A673 (cell line): ENCODE measurements at regions not wholly inside any gene's neighbourhood (a gene's known extent, or its start where the extent isn't known, plus 50 kb on each side); places are given as distances from the start of the nearest gene placed in this dataset.

ENCODE experiments used
- EZH2 ChIP-seq: fragments of 200-600 bp; sonication (generic); IDR thresholded peaks from 2 replicates; pipeline ENCODE4 v1.6.1; 2017; ENCODE audit warnings: borderline replicate concordance, low read depth, mild to moderate bottlenecking, mixed read lengths, antibody characterized with exemption, low read length; ENCODE audit not compliant: poor library complexity, severe bottlenecking
- TF ChIP-seq, protein P1 (sequence below): fragments of 300-800, 200-600 bp; sonication (generic); conservative IDR thresholded peaks from 2 replicates; pipeline ENCODE4 v1.5.1; 2017; ENCODE audit warnings: low read depth, mild to moderate bottlenecking, antibody characterized with exemption, low read length, moderate library complexity, mixed read lengths

DNA sequence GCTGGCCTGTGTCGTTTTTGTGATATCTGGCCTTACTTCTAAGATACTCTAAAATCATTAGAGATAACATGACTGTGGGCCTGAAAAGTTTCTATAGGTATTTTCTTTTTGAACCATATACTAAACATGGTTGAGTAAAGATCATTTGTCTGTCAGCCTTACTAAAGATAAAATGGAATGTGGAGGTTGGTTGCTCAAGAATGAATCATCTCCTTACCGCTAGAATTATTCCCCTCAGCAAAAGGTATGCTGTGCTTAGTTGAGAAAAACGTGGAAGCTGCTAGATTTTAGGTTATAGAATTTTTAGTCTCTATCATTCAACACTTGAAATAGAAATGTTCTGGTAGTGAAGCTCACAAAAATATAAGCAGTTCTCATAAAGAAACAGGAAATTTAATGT, 407.3 kb downstream of the AEBP2 start:
- TF ChIP-seq, protein P1, sequence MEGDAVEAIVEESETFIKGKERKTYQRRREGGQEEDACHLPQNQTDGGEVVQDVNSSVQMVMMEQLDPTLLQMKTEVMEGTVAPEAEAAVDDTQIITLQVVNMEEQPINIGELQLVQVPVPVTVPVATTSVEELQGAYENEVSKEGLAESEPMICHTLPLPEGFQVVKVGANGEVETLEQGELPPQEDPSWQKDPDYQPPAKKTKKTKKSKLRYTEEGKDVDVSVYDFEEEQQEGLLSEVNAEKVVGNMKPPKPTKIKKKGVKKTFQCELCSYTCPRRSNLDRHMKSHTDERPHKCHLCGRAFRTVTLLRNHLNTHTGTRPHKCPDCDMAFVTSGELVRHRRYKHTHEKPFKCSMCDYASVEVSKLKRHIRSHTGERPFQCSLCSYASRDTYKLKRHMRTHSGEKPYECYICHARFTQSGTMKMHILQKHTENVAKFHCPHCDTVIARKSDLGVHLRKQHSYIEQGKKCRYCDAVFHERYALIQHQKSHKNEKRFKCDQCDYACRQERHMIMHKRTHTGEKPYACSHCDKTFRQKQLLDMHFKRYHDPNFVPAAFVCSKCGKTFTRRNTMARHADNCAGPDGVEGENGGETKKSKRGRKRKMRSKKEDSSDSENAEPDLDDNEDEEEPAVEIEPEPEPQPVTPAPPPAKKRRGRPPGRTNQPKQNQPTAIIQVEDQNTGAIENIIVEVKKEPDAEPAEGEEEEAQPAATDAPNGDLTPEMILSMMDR, result no peak
- TF ChIP-seq EZH2, result no peak
